PFSK-1 (cell line): ENCODE measurements at regions not wholly inside any gene's neighbourhood (a gene's known extent, or its start where the extent isn't known, plus 50 kb on each side); places are given as distances from the start of the nearest gene placed in this dataset.

Source experiments
- FOXP2 ChIP-seq: optimal IDR thresholded peaks from 2 replicates; pipeline ENCODE3; 2011; ENCODE audit warnings: borderline replicate concordance, control low read depth, inconsistent platforms; ENCODE audit not compliant: insufficient read depth; ENCODE audit errors: extremely low read length, extremely low read depth
- POLR2AphosphoS5 ChIP-seq: IDR thresholded peaks from 2 replicates; pipeline ENCODE4 v1.6.1; 2012; ENCODE audit warnings: low read depth, mild to moderate bottlenecking, control low read depth, low read length, moderate library complexity
- SIN3A ChIP-seq: IDR thresholded peaks from 2 replicates; pipeline ENCODE4 v1.6.1; 2012; ENCODE audit warnings: mild to moderate bottlenecking, low read length, moderate library complexity, borderline replicate concordance; ENCODE audit not compliant: insufficient read depth
- TAF1 ChIP-seq: IDR thresholded peaks from 2 replicates; pipeline ENCODE4 v1.6.1; 2012; ENCODE audit warnings: low read length, control low read depth, borderline replicate concordance; ENCODE audit not compliant: insufficient read depth
- TF ChIP-seq, protein P1 (sequence below), 2 experiments: IDR thresholded peaks; 2 replicates each; pipeline versions ENCODE4 v1.6.1 to v1.8.0; 2011 to 2012; ENCODE audit warnings: low read depth in 2 of 2, low read length in 2 of 2, control low read depth in 1 of 2, inconsistent platforms in 1 of 2, mild to moderate bottlenecking in 1 of 2, moderate library complexity in 1 of 2; ENCODE audit not compliant: insufficient read depth in 1 of 2

DNA sequence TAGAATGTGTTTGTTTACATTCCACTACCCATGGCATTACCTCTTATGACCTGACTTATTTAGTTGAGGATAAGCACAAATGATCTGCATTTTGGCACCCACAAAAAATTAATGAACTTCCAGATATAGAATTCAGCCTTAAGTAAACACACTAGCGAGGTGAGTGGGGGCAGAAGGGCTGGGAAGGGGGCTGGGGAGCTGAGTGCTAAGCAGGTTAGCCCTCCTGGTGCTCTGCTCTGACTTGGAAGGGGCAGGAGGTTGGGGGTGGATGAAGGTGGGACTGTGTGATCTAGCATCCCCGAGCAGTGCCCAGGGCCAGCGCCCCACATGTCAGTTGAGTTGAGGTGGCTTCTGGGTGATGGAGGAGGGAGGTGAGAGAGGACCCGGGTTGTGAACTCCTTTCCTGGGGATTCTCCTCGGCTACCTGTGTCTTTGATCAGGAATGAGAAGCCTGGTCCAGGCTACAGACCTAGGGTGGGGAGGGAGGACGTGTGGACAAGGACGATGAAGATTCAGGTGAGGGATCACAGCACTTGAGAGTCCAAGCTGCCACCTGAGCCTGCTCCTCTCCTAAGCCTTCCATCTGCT, 178.6 kb upstream of the SMAD3 start:
- TF ChIP-seq FOXP2, result no peak
- no peak for TF ChIP-seq TAF1
- TF ChIP-seq POLR2AphosphoS5, result no peak
- no peak for TF ChIP-seq SIN3A
- TF ChIP-seq, protein P1, sequence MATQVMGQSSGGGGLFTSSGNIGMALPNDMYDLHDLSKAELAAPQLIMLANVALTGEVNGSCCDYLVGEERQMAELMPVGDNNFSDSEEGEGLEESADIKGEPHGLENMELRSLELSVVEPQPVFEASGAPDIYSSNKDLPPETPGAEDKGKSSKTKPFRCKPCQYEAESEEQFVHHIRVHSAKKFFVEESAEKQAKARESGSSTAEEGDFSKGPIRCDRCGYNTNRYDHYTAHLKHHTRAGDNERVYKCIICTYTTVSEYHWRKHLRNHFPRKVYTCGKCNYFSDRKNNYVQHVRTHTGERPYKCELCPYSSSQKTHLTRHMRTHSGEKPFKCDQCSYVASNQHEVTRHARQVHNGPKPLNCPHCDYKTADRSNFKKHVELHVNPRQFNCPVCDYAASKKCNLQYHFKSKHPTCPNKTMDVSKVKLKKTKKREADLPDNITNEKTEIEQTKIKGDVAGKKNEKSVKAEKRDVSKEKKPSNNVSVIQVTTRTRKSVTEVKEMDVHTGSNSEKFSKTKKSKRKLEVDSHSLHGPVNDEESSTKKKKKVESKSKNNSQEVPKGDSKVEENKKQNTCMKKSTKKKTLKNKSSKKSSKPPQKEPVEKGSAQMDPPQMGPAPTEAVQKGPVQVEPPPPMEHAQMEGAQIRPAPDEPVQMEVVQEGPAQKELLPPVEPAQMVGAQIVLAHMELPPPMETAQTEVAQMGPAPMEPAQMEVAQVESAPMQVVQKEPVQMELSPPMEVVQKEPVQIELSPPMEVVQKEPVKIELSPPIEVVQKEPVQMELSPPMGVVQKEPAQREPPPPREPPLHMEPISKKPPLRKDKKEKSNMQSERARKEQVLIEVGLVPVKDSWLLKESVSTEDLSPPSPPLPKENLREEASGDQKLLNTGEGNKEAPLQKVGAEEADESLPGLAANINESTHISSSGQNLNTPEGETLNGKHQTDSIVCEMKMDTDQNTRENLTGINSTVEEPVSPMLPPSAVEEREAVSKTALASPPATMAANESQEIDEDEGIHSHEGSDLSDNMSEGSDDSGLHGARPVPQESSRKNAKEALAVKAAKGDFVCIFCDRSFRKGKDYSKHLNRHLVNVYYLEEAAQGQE (IDR thresholded peaks at IDR 0.05; ENCODE audit: insufficient read depth in 1 of 2, low read depth in 2 of 2, low read length in 2 of 2), result no peak

DNA sequence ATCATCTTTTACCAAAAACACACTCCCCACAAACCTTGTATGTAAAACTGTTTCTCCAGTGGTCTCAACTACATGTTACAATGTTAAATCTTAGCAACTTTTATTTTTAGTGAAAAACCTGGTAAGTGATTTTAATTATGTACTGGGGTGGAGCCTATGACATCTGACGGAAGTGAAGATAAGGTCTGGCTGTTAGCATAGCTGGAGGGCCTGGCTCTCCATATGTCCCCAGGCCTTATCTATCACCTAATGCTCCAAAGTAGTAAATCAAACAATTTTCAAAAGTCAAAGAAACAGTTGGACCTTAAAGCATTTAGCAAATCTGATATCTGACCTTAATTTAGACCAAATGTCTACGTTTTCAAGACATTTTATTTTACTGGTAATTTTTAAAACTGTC, 173.6 kb upstream of the SMAD3 start:
- TF ChIP-seq TAF1 (no peak), FOXP2 (no peak), POLR2AphosphoS5 (no peak), SIN3A (no peak)
- TF ChIP-seq, protein P1 (IDR thresholded peaks at IDR 0.05; ENCODE audit: insufficient read depth in 1 of 2, low read depth in 2 of 2, low read length in 2 of 2), result no peak

DNA sequence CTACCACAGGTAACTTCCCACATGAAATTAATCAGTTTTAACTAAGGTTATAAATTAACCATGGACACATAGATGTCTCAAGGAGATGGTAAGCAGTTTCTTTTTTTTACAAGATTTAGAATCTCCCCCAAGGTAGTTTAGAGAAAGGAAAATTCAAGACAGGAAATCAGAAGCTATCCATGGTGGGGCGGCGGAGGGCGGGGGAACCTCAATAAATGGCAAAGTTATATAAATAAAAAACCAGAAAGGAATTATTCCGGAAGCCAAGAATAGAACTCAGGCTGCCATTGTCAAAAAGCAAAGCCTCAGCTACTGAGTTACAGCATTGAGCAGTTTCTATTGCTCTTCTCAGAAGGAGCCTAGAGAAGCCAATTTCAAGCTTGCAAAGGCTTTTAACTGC, 172.1 kb upstream of the SMAD3 start:
- TF ChIP-seq SIN3A (no peak), FOXP2 (no peak), TAF1 (no peak), POLR2AphosphoS5 (no peak)
- TF ChIP-seq, protein P1 (IDR thresholded peaks at IDR 0.05; ENCODE audit: insufficient read depth in 1 of 2, low read depth in 2 of 2, low read length in 2 of 2), result no peak

DNA sequence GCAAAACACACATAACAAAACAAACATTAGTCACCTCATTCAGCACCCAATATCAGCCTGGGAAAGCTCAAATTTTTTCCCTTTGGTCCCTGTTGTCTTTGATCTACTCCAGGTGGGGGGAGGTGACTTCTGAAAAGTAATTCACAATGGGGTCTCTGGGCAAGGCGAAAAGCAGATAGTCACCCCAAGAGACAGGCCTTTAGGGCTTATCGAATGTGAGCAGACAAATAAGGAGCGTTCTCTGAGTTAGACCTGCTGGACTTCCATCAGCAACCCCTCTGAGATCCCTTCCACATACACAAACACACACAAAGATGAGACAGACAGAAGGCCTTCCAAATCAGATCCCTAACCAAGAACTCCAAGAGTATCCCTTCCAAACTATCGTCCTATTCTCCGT, 171.0 kb upstream of the SMAD3 start:
- TF ChIP-seq POLR2AphosphoS5, result no peak

DNA sequence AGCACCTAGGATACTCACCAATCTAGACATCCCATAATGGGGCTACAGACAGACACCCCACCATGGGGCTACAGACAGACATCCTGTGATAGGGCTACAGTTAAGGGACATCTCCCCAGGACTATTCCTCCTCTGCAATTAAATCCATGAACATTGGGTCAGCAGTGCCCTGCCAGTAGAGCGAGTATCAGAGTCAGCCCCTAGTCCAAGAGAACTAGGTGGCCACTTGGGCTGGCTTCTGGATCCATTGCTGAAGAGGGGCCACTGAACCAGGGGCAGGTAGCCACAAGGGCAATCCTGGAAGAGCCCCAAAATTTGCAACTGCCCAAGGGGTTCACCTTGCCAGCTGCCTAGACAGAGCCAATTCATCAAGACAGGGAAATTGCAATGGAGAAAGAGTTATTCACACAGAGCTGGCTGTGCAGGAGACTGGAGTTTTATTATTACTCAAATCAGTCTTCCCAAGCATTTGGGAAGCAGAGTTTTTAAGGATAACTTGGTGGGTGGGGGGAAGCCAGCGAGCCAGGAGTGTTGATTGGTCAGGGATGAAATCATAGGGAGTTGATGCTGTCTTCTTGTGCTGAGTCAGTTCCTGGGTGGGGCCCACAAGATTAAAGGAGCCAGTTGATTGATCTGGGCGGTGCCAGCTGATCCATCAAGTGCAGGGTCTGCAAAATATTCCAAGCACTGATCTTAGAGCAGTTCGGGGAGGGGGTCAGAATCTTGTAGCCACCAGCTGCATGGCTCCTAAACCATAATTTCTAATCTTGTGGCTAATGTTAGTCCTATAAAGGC, 170.2 kb upstream of the SMAD3 start:
- no peak for TF ChIP-seq FOXP2
- TF ChIP-seq SIN3A, result no peak
- no peak for TF ChIP-seq TAF1
- no peak for TF ChIP-seq POLR2AphosphoS5
- TF ChIP-seq, protein P1 (IDR thresholded peaks at IDR 0.05; ENCODE audit: insufficient read depth in 1 of 2, low read depth in 2 of 2, low read length in 2 of 2), result no peak
